HG02973 (cell line): ENCODE measurements at regions not wholly inside any gene's neighbourhood (a gene's known extent, or its start where the extent isn't known, plus 50 kb on each side); places are given as distances from the start of the nearest gene placed in this dataset.

Source experiments
- ATAC-seq: cut with Tn5 transposase; IDR thresholded peaks from one replicate; pipeline ENCODE4 v1.9.1; 2021; ENCODE audit warnings: moderate library complexity; ENCODE audit not compliant: unreplicated experiment

DNA sequence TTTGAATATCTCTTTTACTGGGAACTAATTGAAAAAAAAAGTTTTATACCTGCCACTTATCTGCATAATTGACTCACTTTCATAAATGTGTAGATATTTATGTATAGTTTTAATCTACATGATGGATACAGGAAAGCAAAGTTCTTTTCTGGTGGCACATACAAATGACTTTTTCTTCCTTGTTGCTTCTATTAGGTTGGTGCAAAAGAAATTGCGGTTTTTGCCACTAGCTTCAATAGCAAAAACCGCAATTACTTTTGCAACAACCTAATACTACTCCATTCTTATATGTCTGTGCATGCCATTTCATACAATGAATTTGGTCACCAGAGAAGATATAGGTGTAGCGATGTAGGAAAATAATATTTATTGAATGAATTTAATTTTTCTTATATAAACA lies 344.5 kb upstream of the PCDH20 start:
- ATAC-seq, result no peak

DNA sequence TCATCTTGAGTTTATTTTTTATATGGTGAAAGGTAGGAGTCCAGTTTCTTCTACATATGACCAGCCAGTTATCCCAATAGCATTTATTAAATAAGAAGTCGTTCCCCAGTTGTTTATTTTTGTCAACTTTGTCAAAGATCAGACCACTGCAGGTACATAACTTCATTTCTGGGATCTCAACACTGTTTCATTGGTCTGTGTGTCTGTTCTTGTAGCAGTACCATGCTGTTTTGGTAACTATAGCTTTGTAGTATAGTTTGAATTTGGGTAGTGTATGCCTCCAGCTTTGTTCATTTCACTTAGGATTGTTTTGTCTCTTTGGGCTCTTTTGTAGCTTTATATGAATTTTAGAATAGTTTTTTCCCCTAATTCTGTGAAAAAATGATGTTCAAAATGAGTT lies 340.4 kb upstream of the PCDH20 start:
- ATAC-seq, result no peak

DNA sequence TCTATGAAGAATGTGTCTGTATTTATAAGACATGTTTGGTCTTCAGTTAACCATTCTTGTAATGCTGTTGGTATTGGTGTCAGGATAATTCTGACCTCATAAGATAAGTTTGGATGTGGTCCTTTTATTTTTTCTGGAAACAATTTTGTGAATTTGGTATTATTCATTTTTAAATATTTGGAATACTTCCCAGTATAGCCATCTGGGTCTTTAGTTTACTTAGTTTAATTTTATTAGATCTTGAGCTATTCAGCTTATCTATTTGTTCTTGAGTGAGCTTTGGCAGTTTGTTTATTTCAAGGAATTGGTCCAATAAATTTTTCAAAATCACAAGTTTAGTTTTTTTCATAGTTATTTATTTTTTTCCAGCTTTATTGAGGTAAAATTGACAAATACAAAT lies 335.4 kb upstream of the PCDH20 start:
- ATAC-seq, result no peak

DNA sequence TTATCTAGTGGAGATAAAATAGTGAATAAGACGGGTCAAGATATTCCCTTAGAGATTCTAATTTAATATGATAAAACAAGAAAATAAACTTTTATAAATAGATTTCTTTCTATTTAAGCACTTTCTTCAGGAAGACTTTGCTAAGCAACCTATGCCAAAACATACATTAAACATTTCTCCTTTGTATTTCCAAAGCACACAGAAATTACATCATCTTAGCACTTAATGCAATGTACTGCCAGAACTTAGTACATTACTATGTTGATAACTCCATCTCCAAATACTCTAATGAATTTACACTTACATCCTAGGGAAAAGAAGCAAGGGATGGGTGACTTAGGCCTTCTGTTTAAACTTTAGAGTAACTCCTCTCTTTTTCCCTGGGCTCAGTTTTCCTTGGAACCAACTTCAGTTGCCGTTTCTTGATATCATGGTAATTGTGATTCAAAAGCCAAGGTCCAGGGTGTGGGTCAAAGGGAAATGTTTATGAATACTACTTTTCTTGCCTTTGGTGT lies 322.6 kb upstream of the PCDH20 start:
- no peak for ATAC-seq

DNA sequence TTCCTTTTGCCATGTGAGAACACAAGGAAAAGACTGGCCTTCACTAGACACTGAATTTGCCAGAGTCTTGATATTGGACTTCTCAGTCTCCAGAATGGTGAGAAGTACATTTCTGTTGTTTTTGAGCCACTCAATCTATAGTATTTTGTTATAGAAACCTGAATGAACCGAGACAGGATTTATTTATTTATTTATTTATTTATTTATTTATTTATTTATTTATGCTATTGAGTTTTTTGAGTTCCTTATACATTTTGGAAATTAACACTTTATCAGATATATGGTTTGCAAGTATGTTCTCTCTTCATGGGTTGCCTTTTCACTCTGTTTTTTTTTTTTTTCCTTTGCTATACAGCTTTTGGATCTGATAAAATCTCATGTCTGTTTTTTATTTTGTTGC lies 319.0 kb upstream of the PCDH20 start:
- no peak for ATAC-seq

DNA sequence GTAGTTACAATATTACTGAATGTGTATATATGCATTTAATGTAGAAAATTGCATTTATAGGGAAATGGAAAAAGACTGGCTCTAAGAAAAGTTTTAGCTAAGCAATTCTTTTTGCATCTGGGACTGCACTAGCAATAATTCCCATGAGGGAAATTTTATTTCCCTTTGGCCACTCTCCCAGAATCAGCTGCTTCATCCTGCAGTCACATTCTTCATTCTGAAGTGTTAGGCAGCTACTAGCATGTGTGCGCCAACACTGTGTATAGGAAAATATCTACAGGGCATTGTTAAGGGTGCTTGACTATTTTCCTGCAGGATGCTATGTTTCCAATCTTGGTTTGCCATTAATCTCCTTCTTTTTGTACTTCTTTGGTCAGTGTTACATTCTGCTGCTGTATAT lies 312.8 kb upstream of the PCDH20 start:
- ATAC-seq, result no peak

DNA sequence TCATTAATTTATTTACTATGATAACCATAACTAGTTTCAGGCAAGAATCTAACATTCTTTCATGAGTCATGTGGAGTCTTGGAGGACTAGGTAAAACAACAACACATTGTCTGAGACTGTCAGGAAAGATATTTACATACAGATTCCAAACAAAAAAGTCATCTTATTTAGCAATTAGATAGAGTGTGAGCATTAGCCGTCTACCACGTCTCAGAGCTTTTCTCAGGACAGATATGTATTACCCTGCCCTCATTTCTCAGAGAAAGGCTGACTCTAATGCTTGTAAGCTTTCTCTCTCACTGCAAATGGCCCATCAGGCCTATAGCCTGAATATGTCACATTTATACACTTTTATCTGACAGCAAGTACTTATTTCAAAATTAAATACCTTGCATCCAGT lies 312.1 kb upstream of the PCDH20 start:
- no peak for ATAC-seq

DNA sequence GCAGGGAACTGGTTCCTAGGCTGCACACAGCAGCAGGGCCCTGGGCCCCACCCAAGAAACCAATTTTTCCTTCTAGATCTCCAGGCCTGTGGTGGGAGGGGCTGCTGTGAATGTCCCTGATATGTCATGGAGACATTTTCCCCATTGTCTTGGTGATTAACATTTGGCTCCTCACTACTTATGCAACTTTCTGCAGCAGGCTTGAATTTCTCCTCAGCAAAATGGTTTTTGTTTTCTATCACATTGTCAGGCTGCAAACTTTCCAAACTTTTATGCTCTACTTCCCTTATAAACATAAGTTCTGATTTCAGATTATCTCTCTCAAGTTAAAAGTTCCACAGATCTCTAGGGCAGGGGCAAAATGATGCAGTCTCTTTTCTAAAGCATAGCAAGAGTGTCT lies 310.2 kb upstream of the PCDH20 start:
- no peak for ATAC-seq

DNA sequence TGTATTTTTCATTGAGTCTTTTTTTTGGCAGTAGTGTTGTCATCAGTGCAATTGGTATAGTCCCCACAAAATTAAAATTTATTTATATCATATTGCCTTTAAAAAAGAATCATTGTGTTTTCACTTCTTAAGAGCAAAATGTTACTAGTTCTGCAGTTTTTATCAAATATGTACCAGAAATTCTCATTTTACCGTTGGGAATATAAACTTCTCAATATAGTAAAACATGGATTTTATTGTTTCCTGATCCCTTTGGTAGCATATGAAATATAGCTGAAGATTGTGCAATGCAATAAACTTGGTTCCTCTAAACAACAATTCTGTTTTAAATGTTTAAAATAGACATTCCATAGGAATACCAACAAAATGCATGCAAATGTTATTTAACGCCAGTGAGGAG lies 306.5 kb upstream of the PCDH20 start:
- no peak for ATAC-seq

DNA sequence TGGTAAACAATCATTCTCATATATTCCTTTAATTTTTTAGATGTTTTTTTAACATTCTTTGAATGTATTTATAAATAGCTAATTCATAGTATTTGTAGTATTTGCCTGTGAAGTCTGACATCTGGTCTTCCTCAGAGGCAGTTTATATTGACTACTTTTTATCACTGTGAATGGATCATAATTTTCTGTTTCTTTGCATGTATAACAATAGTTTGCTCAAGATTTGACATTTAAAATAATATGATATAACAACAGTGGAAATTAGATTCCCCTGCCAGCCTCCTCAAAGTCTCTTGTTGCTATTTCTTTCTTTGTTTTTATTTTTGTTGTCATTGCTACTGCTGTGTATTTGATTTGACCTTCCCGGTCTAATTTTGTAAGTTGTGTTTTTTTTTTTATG lies 297.0 kb upstream of the PCDH20 start:
- ATAC-seq, result no peak

DNA sequence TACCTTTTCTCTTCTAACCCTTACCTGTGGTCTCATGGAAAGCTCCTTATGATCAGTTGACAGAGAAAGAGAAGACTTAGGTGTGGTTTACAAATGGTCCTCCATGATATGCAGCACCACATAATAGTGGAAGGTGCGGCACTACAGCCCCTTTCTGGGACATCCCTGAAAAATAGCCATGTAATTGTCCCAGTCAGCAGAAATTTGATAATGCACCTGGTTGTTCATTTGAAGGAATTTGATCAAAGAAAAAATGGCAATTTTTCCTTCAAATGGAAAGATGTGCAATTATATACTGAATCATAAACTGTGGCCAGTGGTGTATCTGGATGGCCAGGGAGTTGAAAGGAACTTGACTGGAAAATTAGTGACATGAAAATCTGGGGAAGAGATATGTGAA lies 293.6 kb upstream of the PCDH20 start:
- no peak for ATAC-seq

DNA sequence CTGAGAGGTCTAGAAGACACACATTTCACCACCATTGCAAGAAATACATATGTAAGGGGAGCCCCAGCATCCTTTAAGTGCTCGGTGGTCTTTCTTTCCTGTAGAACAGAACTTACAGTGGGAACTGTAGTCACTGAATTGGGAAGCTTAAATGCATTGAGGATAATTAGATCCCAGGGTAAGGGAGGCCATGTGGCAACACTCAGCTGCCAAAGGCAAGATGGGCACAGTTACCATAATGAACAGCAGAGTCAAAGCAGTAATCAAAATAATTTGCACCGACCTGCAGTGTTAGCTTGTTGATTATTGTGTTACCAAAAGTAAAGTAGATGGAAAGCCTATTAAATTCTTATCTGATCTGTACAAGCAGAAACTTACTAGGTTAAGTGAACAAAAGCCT lies 291.2 kb upstream of the PCDH20 start:
- no peak for ATAC-seq

DNA sequence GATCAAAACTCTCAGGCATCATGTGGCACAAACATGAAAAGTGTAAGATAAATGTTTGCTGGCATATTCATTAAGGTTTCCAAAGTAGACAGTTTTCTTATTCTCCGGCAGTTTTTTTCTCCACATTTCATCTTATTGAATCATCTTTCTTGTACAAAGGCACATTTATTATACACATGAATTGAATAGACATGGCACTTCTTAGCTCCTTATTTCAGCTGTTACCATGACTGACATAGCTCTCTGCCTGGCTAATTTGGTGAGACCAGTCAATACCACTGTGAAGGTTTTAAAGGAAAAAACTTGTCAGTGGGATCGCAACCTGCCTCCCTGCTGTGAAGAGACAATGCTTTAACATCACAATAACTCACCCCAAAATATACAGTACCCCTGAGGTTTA lies 285.0 kb upstream of the PCDH20 start:
- no peak for ATAC-seq

DNA sequence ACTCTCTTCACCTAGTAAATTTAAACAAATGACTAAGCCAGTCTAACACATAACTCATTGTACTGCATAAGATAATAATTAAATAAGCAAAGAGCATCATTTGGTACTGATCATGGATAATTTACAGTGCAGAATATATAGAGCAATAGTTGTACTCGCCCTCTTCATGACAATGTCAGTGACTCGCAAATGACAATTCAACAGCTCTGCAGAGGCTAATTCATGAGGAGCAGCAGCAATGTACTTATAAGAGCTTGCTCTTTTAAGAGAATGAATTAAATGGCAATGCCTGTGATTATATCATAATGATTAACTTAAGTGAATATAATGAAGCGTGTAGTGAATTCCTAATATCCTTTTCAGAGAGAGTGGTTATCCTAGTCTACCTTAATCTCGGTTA lies 284.5 kb upstream of the PCDH20 start:
- ATAC-seq, result no peak

DNA sequence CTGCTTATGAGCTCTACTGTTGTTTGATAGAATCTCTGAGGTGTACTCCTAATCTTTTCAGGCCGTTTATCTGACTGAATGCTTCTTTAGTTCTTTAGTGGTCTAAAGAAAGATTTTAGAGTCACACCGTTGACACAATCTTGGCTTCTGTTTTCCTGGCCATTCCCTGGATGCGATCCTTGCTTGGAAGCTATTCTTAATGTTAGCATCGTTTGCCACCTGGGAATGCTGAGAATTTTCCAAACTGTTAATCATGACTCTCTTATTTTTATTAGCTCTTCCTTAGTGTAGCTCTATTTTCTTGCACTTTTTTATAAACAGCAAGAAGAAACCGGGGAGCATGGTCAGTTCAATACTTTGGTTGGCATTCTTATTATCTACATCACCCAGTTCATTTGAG lies 281.0 kb upstream of the PCDH20 start:
- ATAC-seq, result no peak

DNA sequence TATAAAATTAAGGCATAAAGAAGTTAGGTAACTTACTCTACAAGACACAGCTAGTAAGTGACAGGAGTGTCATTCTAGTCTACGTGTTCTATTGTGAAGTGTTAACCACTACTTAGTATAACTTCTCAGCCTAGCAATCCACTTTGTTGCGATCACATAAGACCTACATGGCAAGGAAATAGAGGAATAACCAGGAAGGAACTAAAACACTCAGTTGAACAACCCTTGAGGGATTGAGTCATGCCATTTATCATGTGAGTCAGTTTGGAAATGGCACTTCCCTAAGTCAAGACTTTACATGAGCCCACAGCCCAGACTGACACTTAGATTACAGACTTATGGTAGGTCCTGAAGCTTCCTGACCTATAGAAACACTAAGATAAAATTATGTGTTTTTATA lies 279.5 kb upstream of the PCDH20 start:
- no peak for ATAC-seq

DNA sequence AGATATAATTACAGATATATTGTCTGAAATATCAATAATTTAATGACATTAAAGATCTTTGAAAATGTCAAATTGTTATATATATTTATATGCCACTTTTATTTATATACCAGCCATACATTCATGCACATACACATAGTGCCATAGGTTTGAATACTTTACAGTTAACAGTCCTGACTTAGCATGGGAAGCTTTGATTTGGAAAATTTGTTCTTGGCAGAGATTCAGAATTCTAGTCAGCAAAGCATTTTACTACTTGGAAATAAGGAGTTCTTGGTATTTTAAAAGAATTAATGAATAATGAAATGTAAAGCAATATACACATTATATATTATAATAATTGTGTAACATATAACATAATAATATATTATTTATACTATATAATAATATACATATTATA lies 277.0 kb upstream of the PCDH20 start:
- no peak for ATAC-seq

DNA sequence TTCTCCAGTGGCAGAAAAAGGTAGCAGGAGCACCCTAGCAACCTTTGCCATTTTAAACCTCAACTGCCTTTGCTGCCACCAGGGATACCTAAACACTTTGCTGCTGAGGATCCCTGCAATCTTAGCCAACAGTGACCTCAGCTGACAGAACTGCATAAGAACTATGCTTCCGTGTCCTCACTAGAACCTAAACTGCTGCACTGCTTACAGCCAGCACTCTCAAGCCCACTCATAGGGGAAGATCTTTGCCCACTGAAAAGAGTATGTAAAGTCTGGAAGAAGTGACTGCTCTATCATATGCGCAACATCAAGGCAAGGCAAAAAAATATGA lies 270.0 kb upstream of the PCDH20 start:
- no peak for ATAC-seq

DNA sequence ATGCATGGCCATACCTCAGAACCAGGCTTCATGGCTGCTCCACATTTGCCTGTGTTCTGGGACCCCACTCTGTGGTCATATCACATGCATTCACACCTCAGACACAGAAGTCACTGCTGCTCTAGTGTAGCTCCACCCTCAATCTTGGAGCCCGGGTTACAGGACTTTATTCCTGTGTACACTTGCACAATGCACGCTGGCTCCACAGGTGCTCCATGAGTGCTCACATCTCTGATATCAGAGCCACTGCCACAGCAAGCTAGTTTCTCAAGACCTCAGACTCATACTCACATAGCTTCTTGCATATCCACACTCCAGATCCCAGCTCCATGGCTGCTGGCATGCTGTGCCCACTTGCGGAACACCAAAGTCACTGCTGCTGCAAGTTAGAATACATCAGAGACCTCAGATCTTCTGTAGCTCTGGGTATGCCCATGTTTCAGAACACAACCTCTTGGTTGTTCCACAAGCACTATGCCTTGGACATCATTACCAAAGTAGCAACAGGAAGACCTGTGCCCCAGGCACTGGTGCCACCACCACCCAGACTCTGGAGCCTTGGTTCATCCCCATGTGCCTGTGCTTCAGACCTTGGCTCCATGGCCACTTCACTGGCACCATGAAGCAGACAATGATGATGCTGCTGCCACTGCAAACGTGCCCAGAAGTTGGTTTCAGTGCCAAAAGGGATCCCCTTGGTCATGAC lies 269.5 kb upstream of the PCDH20 start:
- no peak for ATAC-seq

DNA sequence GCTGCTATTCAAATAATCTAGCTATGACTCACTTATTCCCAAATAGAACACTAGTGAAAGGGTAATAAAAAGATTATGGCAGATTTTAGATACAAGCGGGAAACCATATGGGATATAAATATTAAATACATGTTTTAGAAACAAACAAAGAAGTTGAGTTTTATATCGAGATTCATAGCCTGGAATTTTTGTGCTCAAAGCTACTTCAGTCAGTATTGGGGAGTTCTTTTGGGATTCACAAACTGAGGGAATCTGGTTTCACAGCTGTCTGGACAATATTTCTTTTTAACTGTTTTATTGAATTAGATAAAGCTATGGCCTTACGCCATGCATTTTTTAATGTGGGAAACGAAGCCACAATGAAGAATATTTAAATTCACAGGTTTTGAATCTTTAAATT lies 257.1 kb upstream of the PCDH20 start:
- no peak for ATAC-seq

DNA sequence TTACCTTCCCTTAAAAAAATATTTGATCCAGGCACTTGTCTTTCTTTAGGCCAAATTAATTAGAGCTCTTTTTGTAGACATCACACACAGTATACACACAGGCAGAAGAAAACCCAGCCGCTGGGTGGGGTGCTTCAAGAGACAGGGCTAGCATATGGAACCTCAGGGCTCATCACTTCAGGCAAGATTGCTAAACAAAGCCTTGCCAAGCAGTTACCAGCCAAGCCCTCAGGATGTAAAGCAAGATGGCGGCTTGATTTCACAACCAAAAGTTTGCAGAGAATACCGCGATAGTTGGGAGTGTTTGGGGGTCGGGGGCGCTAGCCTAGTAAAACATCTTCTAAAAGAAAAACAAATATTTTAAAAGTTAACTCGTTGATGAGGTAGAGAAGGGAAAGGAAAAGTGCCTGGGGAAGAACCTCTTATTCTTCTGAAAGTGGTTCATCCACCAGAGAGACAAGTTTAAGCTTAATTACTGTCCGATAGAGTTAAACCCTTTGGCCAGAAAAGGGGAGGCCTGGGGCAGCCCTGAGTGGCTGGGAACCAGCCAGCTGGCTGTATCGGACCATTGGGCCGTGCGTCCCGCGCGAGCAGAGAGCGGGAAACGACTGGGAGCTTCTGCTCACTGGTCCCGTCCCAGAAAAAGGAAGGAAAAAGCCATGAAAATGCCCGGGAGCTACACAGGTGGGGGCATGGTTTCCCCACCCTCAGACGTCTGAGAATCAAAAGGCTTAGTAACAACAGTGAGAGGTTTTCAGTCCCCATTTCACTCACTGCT lies 254.9 kb upstream of the PCDH20 start:
- ATAC-seq, result no peak

DNA sequence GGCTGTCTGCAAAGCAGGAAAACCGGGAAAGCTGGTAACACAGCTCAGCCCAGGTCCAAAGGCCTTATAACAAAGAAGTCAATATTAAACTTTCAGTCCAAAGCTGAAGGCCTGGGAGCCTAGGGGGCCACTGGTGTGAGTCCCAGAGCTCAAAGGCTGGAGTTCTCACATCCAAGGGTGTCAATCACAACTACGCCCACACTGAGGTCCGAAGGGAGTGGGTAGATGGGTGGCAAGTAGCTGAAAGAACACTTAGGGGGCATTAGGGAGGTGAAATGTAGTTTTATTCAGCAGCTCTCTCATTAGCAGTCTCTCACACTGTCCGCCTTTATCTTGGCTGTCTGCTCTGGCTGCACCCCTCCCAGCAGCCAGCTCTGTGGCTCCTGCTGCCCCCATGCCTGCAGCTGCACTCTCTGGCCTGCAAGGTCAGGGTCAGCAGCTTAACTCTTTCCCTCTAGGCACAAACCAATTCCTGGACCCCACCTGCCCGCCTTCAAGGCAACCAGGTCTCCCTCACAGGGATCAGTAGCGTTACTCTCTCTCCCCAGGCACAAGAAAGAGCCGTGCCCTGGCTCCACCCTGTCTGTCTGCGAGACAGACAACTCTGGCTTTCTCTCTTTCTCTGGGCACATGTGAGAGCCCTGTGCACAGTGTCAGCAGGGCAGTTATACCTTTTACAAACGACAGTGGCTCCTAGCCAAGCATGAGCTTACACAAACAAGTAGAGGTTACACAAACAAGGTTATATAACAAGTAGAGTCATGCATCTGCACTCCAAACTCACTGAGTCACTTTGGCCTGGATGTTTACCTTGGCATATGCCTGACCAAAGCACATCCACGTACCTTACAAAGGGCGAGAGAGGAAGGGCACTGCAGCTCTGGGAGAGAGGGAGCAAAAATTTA lies 249.4 kb upstream of the PCDH20 start:
- no peak for ATAC-seq
